ENCODE measurements at regions not wholly inside any gene's neighbourhood (a gene's known extent, or its start where the extent isn't known, plus 50 kb on each side); places are given as distances from the start of the nearest gene placed in this dataset.

DNA sequence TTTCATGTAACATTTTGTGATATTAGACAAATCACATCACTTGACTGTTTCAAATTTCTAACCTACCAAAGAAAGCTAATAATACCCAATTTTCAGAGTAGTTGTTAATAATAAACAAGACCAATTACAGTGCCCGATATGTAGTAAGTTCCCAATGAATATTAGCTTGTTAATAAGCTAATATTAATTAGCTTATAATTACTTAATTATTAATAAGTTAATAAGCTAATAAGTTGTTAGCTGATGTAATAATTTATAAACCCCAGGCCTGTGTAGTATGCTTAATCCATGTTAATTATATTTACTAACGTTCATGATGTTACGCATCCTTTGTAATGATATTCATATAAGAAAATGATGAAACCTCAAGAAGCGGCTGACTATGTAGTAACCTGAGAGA lies 643.8 kb upstream of the KIRREL3 start:
- H3K9ac ChIP-seq, result no peak overlapping the region
- no peak for DNase-seq
- WGBS (ENCODE audit: low lambda C conversion rate), result 65% methylated on average over 4 of the region's 4 CpGs
- no peaks in the 10 kb centered on the region for H3K79me2 ChIP-seq (ENCODE audit: insufficient read depth)
- H3K4me3 ChIP-seq (ENCODE audit: low read depth in 2 of 2, low read length in 1 of 2), result no peak overlapping the region
- H3K36me3 ChIP-seq (replicated peaks in 1 of 2; ENCODE audit: control insufficient read depth in 1 of 2, insufficient read depth in 2 of 2, low read length in 1 of 2), result no peaks in the 10 kb centered on the region
- POLR2A ChIA-PET, result no interaction called here
- no peak overlapping the region for H3K4me2 ChIP-seq
- no peaks in the 10 kb centered on the region for H3F3A ChIP-seq (replicated peaks; ENCODE audit: insufficient read depth)
- CTCF ChIA-PET, result interaction anchor here (0.6 to 1.8 kb wide), 5 partner anchors 11 to 173 kb away, joined by 3 to 6 read pairs (median 5); no protein-coding TSS in a partner anchor
- H2AFZ ChIP-seq (ENCODE audit: low read depth), result no peak overlapping the region
- H3K27me3 ChIP-seq (ENCODE audit: insufficient read depth), result no peaks in the 10 kb centered on the region
- peak overlapping the region in 1 of 2 experiments; percentile 83; a peak in 2 of 4 replicates for H3K27ac ChIP-seq (ENCODE audit: low read depth in 2 of 2, low read length in 1 of 2)
- H3K4me1 ChIP-seq (ENCODE audit: control insufficient read depth in 1 of 2, insufficient read depth in 2 of 2, low read depth in 1 of 2, low read length in 1 of 2), result peaks cover 0 to 12% of the 10 kb centered on the region in 2 experiments; a peak in 2 of 4 replicates
- H3K9me3 ChIP-seq, result no peaks in the 10 kb centered on the region
- H4K20me1 ChIP-seq (ENCODE audit: insufficient read depth), result no peaks in the 10 kb centered on the region
- no peak for TF ChIP-seq NRF1 (IDR thresholded peaks at IDR 0.05; ENCODE audit: low read depth, low read length)
- no peak for TF ChIP-seq RAD21 (IDR thresholded peaks at IDR 0.05; ENCODE audit: low read length)
- TF ChIP-seq TEAD4 (IDR thresholded peaks at IDR 0.05; ENCODE audit: borderline replicate concordance, insufficient read depth), result no peak
- TF ChIP-seq MEF2A (IDR thresholded peaks at IDR 0.05; ENCODE audit: borderline replicate concordance, low read depth), result no peak
- TF ChIP-seq, protein P1, sequence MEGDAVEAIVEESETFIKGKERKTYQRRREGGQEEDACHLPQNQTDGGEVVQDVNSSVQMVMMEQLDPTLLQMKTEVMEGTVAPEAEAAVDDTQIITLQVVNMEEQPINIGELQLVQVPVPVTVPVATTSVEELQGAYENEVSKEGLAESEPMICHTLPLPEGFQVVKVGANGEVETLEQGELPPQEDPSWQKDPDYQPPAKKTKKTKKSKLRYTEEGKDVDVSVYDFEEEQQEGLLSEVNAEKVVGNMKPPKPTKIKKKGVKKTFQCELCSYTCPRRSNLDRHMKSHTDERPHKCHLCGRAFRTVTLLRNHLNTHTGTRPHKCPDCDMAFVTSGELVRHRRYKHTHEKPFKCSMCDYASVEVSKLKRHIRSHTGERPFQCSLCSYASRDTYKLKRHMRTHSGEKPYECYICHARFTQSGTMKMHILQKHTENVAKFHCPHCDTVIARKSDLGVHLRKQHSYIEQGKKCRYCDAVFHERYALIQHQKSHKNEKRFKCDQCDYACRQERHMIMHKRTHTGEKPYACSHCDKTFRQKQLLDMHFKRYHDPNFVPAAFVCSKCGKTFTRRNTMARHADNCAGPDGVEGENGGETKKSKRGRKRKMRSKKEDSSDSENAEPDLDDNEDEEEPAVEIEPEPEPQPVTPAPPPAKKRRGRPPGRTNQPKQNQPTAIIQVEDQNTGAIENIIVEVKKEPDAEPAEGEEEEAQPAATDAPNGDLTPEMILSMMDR (IDR thresholded peaks at IDR 0.05), result no peak
- TF ChIP-seq SIN3A (IDR thresholded peaks at IDR 0.05; ENCODE audit: borderline replicate concordance, low read depth, low read length), result no peak
- no peak for TF ChIP-seq FOXJ3 (CRISPR knock-in tag; IDR thresholded peaks at IDR 0.05)
- no peak for TF ChIP-seq EZH2phosphoT487 (IDR thresholded peaks at IDR 0.05; ENCODE audit: borderline replicate concordance, low read depth)
- TF ChIP-seq GABPA (IDR thresholded peaks at IDR 0.05; ENCODE audit: low read depth), result no peak
- no peak for TF ChIP-seq ELF1 (IDR thresholded peaks at IDR 0.05)
- no peak for TF ChIP-seq TAF1 (IDR thresholded peaks at IDR 0.05; ENCODE audit: borderline replicate concordance, low read depth, low read length)
- TF ChIP-seq NFIC (IDR thresholded peaks at IDR 0.05; ENCODE audit: borderline replicate concordance), result no peak
- TF ChIP-seq, protein P2, sequence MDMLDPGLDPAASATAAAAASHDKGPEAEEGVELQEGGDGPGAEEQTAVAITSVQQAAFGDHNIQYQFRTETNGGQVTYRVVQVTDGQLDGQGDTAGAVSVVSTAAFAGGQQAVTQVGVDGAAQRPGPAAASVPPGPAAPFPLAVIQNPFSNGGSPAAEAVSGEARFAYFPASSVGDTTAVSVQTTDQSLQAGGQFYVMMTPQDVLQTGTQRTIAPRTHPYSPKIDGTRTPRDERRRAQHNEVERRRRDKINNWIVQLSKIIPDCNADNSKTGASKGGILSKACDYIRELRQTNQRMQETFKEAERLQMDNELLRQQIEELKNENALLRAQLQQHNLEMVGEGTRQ (IDR thresholded peaks at IDR 0.05; ENCODE audit: borderline replicate concordance, low read depth, low read length), result no peak
- TF ChIP-seq, protein P3, sequence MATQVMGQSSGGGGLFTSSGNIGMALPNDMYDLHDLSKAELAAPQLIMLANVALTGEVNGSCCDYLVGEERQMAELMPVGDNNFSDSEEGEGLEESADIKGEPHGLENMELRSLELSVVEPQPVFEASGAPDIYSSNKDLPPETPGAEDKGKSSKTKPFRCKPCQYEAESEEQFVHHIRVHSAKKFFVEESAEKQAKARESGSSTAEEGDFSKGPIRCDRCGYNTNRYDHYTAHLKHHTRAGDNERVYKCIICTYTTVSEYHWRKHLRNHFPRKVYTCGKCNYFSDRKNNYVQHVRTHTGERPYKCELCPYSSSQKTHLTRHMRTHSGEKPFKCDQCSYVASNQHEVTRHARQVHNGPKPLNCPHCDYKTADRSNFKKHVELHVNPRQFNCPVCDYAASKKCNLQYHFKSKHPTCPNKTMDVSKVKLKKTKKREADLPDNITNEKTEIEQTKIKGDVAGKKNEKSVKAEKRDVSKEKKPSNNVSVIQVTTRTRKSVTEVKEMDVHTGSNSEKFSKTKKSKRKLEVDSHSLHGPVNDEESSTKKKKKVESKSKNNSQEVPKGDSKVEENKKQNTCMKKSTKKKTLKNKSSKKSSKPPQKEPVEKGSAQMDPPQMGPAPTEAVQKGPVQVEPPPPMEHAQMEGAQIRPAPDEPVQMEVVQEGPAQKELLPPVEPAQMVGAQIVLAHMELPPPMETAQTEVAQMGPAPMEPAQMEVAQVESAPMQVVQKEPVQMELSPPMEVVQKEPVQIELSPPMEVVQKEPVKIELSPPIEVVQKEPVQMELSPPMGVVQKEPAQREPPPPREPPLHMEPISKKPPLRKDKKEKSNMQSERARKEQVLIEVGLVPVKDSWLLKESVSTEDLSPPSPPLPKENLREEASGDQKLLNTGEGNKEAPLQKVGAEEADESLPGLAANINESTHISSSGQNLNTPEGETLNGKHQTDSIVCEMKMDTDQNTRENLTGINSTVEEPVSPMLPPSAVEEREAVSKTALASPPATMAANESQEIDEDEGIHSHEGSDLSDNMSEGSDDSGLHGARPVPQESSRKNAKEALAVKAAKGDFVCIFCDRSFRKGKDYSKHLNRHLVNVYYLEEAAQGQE (IDR thresholded peaks at IDR 0.05; ENCODE audit: low read depth, low read length), result no peak
- TF ChIP-seq YY1 (IDR thresholded peaks at IDR 0.05; ENCODE audit: low read depth), result no peak
- TF ChIP-seq, protein P4, sequence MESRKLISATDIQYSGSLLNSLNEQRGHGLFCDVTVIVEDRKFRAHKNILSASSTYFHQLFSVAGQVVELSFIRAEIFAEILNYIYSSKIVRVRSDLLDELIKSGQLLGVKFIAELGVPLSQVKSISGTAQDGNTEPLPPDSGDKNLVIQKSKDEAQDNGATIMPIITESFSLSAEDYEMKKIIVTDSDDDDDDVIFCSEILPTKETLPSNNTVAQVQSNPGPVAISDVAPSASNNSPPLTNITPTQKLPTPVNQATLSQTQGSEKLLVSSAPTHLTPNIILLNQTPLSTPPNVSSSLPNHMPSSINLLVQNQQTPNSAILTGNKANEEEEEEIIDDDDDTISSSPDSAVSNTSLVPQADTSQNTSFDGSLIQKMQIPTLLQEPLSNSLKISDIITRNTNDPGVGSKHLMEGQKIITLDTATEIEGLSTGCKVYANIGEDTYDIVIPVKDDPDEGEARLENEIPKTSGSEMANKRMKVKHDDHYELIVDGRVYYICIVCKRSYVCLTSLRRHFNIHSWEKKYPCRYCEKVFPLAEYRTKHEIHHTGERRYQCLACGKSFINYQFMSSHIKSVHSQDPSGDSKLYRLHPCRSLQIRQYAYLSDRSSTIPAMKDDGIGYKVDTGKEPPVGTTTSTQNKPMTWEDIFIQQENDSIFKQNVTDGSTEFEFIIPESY (IDR thresholded peaks at IDR 0.05; ENCODE audit: borderline replicate concordance, low read depth), result no peak
- H3K9me2 ChIP-seq, result no peaks in the 10 kb centered on the region

Measured in SK-N-SH (cell line).